NT2/D1 (cell line): ENCODE measurements at regions not wholly inside any gene's neighbourhood (a gene's known extent, or its start where the extent isn't known, plus 50 kb on each side); places are given as distances from the start of the nearest gene placed in this dataset.

Experiments used
- YY1 ChIP-seq: IDR thresholded peaks from 2 replicates; pipeline ENCODE4 v1.6.1; 2011; ENCODE audit not compliant: insufficient read length, insufficient read depth
- ZNF274 ChIP-seq: IDR thresholded peaks from 2 replicates; pipeline ENCODE4 v1.6.1; 2011; ENCODE audit warnings: mild to moderate bottlenecking, low read depth, low read length

DNA sequence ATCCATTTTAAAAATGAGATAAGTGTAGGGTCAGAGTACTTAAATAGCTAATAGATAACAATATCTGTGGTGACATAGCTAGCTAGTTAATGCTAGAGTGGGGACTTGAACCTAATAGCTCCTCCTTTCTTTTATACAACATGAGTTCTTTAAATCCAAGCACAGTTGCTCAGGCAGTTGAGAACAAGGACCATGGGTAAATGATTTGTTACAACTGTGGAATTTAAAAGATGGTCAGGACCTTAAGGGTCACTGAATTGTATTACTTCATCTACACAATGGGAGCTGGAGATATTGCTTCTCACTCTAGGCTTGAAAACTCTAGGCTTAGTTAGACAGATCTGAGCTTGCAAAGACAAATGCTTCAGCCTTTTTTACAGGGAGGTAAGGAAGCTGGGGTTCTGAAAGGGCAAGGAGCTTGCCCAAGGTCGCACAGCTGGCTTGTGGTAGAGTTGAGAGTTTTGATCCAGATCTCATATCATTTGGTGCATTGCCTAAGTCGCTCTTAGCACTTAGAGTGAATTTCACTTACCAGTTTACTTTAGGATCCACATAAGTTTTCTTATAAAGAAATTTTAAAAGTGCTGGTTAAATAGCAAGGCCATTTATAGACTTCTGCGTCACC, 90.2 kb downstream of the EDEM1 start:
- TF ChIP-seq YY1, result no peak
- TF ChIP-seq ZNF274, result no peak
